Heart left ventricle (tissue), 13 donors: ENCODE measurements at regions not wholly inside any gene's neighbourhood (a gene's known extent, or its start where the extent isn't known, plus 50 kb on each side); places are given as distances from the start of the nearest gene placed in this dataset.
"Not testable (repeated sequence)": the region's sequence is repeated elsewhere in the genome, so short reads cannot be mapped to it uniquely, and the experiment has no call there.

ENCODE experiments used
- POLR2A ChIP-seq, 2 donors: fragments of 450-650 bp; IDR thresholded peaks; one replicate each; pipeline ENCODE4 v1.6.1; 2017; ENCODE audit warnings: antibody characterized with exemption in 2 of 2, mild to moderate bottlenecking in 2 of 2, moderate library complexity in 2 of 2
- TF ChIP-seq, protein P1 (sequence below), 12 donors: fragments of 200-600 bp; sonication (generic) in 4 of 12; IDR thresholded peaks; one replicate each; pipeline versions ENCODE4 v1.5.0 to v1.8.0; 2018 to 2022; ENCODE audit warnings: antibody characterized with exemption in 12 of 12, mild to moderate bottlenecking in 5 of 12
- donor health status: ischemic (EF 13 %, LVEDD 7.1; RV severe dilation, severe dysfunction).
- donor health status: DM: no; HTN: yes; CAD: no.
- donor health status: DM: no; HTN: no; CAD: no.
- donor health status: ischemic (EF 25% LVEDD 6.9; RV normal size, moderate dysfunction).
- donor health status: ischemic (EF 25% LVEDD 5.7; RV mildly dilated, moderate dysfunction).
- donor health status: ischemic (EF 35%, LVEDD 5.7; RV mildly dilated, moderate dysfunction).
- donor health status: nonischemic (EF 11% LVEDD 7.7; RV severe dilation, severe dysfunction).
- donor health status: DM: yes; HTN: yes; CAD: no.
- donor health status: PGD.
- donor health status: ischemic (EF 29% LVEDD 5.4; RV normal size, mild dysfunction).
- donor health status: nonischemic (EF 23%, LVEDD 6.1; RV moderate dilation, normal function).

DNA sequence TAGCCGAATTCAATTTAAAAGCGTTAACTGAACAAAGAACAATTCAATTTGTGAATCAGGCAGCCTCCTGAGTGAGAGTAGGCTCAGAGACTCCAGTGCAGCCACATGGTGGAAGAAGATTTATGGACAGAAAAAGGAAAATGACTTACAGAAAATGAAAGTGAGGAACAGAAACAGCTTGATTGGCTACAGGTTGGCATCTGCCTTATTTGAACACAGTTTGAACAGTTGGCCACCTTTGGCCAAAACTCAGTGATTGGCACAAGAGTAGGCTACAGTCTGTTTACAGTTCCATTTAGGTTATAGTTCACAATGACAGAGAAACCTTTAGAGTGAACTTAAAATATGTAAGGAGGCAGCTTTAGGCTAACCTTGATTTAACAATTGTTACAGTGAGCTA is 86.3 kb upstream of the CCDC71L start:
- TF ChIP-seq, protein P1, sequence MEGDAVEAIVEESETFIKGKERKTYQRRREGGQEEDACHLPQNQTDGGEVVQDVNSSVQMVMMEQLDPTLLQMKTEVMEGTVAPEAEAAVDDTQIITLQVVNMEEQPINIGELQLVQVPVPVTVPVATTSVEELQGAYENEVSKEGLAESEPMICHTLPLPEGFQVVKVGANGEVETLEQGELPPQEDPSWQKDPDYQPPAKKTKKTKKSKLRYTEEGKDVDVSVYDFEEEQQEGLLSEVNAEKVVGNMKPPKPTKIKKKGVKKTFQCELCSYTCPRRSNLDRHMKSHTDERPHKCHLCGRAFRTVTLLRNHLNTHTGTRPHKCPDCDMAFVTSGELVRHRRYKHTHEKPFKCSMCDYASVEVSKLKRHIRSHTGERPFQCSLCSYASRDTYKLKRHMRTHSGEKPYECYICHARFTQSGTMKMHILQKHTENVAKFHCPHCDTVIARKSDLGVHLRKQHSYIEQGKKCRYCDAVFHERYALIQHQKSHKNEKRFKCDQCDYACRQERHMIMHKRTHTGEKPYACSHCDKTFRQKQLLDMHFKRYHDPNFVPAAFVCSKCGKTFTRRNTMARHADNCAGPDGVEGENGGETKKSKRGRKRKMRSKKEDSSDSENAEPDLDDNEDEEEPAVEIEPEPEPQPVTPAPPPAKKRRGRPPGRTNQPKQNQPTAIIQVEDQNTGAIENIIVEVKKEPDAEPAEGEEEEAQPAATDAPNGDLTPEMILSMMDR (IDR thresholded peaks at IDR 0.05) = not testable (repeated sequence)
- not testable (repeated sequence) for TF ChIP-seq POLR2A (IDR thresholded peaks at IDR 0.05)
